GM10266 (cell line): ENCODE measurements at regions not wholly inside any gene's neighbourhood (a gene's known extent, or its start where the extent isn't known, plus 50 kb on each side); places are given as distances from the start of the nearest gene placed in this dataset.
"Not testable (repeated sequence)": the region's sequence is repeated elsewhere in the genome, so short reads cannot be mapped to it uniquely, and the experiment has no call there.

Source experiments
- DNase-seq: peaks from one replicate; pipeline ENCODE4 v3.0.0; 2012; ENCODE audit errors: extremely low spot score
- CTCF ChIP-seq: IDR thresholded peaks from 2 replicates; pipeline ENCODE4 v1.5.1; 2012; ENCODE audit warnings: mild to moderate bottlenecking, low read depth; ENCODE audit not compliant: control insufficient read depth, insufficient read depth; ENCODE audit errors: missing control alignments

- no peak for TF ChIP-seq CTCF
- no peak for DNase-seq
These were observed 1181.6 kb upstream of the CELF4 start for GRCh38 chr18:38747153-38747552.

GRCh38 chr18:38720181-38720580 is 1154.6 kb upstream of the CELF4 start:
- DNase-seq, result not testable (repeated sequence)

GRCh38 chr18:38718365-38718901 is 1152.8 kb upstream of the CELF4 start:
- no peak for TF ChIP-seq CTCF

GRCh38 chr18:38709122-38709521 is 1143.5 kb upstream of the CELF4 start:
- no peak for DNase-seq
- no peak for TF ChIP-seq CTCF

More at GRCh38 chr18:38718365-38718901, 1152.8 kb upstream of the CELF4 start:
- DNase-seq, result no peak

GRCh38 chr18:38706373-38706772 is 1140.8 kb upstream of the CELF4 start:
- DNase-seq, result no peak
- no peak for TF ChIP-seq CTCF

- DNase-seq, result no peak
- no peak for TF ChIP-seq CTCF
These were observed 1132.5 kb upstream of the CELF4 start for GRCh38 chr18:38698088-38698487.

GRCh38 chr18:38695559-38696280 is 1130.1 kb upstream of the CELF4 start:
- no peak for DNase-seq
- no peak for TF ChIP-seq CTCF
